Colon (tissue), 2 donors: ENCODE measurements at regions not wholly inside any gene's neighbourhood (a gene's known extent, or its start where the extent isn't known, plus 50 kb on each side); places are given as distances from the start of the nearest gene placed in this dataset.
A peak's percentile ranks its signal among the peaks of the same experiment; 100 is the strongest.

Experiments used
- FAIRE-seq: peaks from 2 replicates; lab custom pipeline; 2012; peaks lifted over from hg19 to GRCh38; lab: Jason Lieb, UNC
- donor health status: control.
- donor health status: control.

DNA sequence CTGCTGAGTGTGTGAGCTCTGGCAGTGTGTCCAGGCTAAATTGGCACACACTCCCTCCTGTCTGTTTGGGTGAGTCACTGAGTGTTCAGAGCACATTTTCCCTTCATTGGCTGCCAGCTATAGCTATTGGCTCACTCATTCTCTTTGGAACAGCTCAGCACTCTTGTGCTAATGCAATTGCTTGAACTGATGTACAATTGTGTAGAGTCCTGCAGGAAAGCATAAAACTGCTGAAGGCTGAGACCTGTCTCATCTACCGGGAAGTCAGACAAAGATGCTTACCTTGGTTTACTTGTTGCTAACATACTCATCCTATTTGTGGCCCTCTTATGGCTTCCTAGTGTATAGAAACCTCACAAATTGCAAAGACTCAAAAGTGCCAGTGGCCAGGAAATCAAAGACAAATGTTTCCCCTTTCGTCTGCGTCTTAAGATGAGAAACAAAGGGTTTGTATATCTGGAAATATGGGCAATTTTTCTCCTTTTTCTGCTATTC is 351.0 kb downstream of the BCKDHB start:
- no peak for FAIRE-seq

GRCh38 chr6:80456724-80457438 is 350.4 kb downstream of the BCKDHB start:
- FAIRE-seq: no peak

DNA sequence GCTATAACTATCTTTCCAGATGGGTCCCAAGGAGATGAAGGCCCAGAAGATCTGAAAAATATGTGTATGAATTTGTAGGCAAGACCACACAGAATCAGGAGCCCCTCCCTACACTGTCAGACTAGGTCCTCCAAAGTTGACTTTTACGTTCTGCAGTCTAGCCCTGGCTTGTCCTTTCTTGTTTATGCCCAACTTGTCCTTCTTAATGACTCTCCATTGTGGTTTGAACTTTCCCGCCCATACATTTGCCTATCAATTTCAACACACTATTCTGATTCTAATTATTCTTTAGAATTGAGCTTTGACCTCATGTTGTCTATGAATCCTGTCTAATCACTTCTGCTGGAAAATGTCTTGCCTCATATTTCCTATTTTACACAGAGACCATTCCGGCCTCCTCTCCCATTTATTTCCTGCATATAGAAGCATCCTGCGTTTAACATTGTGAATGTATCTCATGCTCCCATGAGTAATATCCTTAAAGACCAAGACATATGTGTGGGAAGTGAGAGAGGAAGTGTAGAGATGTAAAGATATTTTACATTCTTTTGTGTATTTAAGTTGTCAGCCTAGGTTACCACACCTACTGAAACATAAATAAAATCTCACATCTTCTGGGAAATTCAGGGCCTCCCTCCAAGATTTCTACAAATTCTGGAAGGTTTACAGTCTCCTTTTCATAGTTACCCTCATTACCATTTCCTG is 348.3 kb downstream of the BCKDHB start:
- FAIRE-seq: no peak

DNA sequence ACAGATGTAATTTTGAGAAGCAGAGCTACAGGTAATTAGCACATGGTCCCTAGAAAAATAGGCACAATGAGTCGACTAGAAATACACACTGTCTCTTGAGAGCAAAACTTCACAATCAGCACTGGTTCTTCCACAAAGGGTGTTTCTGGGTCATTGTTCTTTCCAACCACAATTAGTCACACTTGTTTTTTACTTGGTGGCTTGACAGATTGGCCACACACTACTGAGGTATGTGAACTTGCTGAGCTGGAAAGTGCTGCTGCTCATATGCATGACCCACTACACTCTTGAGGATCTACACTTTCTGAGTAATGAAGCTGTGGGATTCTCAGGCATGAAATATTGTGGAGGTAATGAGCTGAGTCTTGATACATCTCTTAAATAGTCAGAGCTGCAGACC is 347.7 kb downstream of the BCKDHB start:
- no peak for FAIRE-seq

DNA sequence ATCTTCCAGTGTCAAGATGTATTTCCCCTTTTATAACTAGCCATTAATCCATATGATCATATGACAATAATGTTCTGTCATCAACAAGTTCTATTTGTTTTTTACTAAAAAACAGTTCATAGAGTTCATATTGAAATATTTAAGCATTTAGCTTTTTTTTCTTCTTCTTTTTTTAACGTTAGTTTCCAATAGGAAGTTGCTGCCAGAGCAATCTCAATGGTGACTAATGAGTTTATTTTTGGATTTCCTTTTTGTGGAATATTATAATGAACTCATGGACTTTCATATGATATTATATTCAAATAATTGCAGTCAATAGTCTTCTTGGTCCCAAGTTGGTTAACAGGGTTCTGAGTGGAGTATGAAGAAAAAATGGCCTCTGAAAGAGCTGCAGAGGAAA is 343.3 kb downstream of the BCKDHB start:
- no peak for FAIRE-seq

- no peak for FAIRE-seq
These were observed 340.1 kb downstream of the BCKDHB start for GRCh38 chr6:80446454-80447045.

DNA sequence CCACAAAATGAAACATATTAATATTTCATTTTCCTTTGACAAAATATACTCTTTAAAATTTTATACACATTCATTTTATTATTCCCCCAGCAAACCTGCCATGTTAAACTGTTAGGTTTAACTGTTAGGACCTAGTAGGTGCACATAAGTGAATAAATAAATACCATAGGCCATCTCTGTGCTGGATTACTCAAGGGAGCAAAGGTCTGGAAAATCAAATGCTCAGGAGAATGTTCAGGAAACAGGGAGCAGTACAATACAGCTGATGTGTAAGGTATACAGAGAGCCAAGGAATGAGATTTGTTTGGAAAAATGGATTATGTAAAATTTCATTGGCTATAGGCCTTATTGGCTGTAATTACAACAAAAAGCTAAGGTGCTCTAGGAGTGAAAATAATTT is 339.3 kb downstream of the BCKDHB start:
- FAIRE-seq: no peak

GRCh38 chr6:80442366-80442765 is 335.9 kb downstream of the BCKDHB start:
- no peak for FAIRE-seq

DNA sequence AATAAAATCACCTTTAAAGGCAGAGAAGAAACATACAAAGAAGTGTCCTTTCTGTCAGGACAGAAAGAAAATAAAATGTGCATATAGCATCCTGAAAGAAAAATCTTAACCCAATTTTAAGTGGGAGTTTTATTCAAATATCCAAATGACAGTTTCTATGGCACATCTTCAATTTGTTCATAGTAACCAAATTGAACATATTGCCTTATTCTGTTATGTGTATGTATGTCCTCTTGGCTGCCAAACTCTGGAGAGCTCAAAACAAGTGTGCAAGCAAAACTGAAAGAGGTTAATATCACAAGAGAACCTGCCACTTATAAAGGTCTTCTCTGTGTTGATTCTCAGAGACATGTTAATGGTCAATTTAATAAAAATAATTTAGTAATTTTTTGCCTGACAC is 334.7 kb downstream of the BCKDHB start:
- no peak for FAIRE-seq

DNA sequence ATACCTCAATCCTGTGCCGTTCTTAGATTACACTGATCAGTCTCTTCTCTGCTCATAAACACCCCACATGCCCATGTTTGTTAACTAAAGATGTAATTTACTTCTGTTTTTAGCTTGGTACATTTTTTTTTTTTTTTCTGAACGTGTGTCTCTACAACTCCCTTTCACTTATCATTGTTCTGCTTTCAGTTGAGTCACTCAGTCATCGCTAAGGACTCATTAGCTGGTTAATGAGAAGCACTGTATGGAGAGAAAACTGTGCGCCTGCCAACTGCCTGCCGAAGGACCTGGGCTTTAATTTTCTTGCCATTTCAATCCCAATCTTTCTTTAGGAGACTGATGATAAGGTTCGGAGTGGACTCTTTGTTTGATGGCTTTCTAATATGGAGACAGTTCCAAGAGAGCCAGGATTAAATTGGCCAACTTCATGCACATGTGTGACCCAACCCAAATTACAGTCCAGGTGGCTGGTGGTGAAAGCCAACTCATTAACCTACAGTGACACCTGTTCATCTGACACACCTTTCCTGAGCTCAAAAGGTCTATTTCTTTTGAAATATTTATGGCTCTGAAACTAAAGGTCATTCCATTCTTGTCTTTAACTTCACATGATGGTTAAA is 334.1 kb downstream of the BCKDHB start:
- no peak for FAIRE-seq

DNA sequence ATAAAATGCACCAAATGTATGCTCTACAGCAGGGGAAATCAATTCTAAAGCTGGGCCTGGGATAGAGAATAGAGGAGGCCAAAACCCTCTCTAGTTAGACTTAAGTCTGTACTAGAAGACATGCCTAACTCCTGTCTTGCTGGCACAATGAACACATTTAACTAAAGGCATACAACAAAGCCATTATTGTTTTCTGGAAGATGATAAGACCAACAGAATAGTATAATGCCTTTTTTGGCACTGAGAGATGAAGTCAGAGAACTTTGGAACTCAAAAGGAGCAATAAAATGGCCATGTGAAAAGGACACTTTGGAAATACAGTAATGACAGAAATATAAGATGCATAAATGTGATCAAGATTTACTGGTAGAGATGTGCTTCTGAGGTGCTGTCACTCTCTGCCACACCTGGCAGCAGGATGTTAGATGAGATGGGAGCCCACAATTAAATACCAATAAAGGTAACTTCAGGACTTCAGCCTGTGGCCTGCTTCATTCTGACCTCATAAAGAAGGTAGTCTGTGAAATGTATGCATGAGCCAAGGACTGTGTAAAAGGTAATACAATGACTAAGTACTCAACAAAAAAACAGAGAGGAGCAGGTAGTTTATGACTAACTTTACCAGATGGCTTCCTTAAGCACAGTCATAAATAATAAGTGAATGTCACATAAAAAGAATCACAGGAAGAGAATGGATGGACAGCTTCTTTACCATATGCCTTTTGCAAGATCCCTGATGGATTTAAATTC is 333.4 kb downstream of the BCKDHB start:
- FAIRE-seq: no peak

GRCh38 chr6:80438772-80439171 is 332.3 kb downstream of the BCKDHB start:
- no peak for FAIRE-seq

DNA sequence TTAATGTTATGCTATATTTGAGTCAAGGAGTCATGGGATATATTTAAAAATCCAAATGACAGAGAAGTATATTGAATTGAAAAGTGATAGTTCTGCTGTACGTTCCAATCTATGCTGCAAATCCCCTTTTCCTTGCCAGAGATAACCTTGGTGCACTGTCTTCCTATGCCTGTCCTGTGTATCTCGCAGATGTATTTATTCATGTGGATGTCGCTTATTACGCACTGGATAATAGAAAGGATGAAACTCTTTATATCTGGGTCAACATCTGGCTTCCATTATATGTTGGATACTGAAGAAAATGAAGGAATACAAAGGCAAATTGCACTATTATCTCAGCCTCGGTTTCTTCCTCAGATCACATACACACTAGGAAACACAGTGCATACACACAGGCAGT is 331.3 kb downstream of the BCKDHB start:
- FAIRE-seq: no peak

GRCh38 chr6:80437221-80437620 is 330.8 kb downstream of the BCKDHB start:
- no peak for FAIRE-seq

DNA sequence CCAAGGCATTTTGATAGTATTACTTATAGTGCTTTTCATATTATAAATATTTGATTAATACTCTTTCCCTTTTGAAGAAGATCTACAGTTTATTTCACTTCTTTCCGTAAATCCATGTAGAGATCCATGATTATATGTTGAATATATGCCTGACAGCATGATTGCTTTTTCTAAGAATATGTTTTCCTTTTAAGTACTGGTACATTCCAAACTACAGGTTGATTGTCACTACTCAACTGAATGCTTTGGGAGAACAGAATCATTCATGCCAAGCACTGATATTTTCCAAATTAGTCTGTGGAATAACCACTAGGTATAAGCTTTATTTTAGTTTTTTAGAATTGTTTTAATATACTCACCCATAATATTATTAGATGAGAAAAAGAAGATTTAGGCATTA is 330.2 kb downstream of the BCKDHB start:
- peak; percentile 45 for FAIRE-seq

DNA sequence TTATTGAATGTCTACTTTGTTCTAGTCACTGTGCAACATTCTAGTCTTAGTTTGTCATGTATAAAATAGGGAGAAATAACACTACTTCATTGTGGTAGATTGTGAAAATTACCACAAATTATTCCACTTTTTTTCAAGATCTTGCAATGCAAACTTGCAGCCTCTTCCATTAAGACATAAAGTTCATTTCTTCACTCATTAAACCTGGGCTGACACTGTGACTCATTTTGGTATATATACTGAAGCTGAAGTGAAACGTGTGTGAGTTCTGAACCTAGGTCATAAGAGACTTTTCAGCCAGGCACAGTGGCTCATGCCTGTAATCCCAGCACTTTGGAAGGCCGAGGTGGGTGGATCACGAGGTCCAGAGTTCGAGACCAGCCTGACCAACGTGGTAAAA is 329.0 kb downstream of the BCKDHB start:
- no peak for FAIRE-seq

DNA sequence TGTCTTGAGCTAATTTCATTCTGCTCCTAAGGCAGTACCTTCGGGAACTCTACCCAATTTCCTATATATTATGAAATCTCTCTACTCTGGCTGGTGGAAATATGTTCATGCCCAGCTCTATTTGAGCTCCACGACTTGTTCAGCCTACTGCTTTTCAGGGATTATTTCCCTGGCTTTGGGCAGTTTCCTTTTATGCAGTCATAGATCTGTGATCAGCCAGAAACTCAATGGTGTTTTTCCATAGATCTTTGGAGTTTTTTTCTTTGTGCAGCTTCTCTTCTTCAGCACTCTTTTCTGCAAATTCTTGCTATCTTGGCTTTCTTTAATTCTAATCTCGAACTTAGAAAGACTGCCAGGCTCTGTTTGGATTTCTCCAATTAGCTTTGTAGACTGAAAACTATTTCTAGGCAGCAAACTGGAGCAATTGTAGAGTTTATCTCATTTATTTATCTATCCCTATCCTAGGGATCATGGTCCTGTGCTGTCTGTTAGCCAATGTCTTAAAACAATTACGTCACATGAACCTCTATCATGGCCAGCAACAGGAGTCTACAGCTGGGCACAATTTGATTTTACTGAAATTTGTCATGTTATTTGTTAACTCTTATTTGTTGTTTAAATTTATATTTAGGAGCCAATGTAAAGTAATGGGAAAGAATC is 328.4 kb downstream of the BCKDHB start:
- no peak for FAIRE-seq

- FAIRE-seq: no peak
These were observed 327.2 kb downstream of the BCKDHB start for GRCh38 chr6:80433673-80434025.

DNA sequence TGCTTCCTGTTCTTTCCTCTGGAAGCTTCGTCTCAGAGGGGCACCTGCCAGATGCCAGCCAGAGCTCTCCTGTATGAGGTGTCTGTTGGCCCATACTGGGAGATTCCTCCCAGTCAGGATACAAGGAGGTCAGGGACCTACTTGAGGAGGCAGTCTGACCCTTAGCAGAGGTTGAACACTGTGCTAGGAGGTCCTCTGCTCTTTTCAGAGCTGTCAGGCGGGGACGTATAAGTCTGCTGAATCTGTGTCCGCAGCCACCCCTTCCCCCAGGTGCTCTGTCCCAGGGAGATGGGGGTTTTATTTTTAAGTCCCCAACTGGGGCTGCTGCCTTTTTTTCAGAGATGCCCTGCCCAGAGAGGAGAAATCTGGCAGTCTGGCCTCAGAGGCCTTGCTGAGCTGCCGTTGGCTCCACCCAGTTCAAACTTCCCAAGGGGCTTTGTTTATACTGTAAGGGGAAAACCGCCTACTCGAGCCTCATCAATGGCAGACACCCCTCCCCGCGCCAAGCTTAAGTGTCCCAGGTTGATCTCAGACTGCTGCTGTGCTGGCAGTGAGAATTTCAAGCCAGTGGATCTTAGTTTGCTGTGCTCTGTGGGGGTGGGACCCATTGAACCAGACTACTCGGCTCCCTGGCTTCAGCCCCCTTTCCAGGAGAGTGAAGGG is 326.7 kb downstream of the BCKDHB start:
- FAIRE-seq: no peak

GRCh38 chr6:80425089-80425823 is 318.8 kb downstream of the BCKDHB start:
- FAIRE-seq: no peak

DNA sequence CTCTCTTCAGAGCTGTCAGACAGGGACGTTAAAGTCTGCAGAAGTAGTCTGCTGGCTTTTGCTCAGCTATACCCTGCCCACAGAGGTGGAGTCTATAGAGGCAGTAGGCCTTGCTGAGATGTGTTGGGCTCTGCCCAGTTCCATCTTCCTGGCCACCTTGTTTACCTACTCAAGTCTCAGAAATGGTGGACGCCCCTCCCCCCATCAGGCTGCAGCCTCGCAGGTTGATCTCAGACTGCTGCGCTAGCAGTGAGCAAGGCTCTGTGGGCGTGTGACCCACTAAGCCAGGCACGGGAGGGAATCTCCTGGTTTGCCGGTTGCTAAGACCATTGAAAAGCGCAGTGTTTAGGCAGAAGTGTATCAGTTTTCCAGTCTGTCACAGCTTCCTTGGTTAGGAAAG is 305.0 kb downstream of the BCKDHB start:
- no peak for FAIRE-seq
